ENCODE measurements at regions not wholly inside any gene's neighbourhood (a gene's known extent, or its start where the extent isn't known, plus 50 kb on each side); places are given as distances from the start of the nearest gene placed in this dataset.
"Not testable (repeated sequence)": the region's sequence is repeated elsewhere in the genome, so short reads cannot be mapped to it uniquely, and the experiment has no call there.

DNA sequence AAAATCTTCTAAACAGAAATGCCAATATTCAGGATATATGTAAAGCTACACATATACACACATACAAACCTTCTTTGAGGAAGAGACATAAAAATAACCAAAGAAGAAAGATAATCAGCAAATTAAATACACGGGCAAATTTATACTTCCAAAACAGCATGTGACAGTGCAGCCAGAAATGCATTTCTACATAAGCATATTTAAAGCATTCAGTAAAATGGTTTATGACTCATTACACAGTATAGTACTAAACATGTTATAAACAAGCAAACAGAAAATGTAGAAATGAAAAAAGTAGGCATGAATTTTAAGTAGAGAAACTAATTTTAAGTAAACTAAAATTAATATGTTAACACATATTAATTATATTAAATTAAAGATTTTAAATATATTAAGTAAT, 1717.2 kb downstream of the OTOL1 start:
- no peak for DNase-seq (ENCODE audit: low spot score)

DNA sequence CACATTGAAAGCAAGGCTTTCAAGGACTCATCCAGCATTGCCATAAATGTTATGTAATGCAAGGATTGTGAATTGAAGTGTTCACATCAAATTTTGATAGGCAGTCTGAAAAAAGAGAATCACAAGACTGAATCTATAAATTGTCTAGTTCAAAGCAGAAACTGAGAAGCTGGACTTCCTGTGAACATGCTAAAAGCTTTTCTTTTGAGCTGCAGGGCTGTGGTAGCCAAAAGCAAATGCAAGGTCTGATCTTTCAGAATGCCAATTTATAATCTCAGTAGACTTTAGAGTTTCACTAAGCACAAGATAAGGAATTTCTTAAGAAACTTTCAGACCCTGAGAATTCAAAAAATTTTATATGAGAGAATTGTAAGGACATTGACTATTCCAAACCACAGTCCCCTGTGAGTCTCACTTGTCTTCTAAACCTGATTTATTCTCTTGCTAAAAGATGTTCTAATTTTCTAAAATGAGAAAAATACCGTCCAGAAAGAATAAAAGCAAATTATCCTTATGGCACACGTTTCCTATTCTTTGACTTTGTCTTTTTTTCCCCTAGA, 1700.3 kb downstream of the OTOL1 start:
- DNase-seq (ENCODE audit: low spot score): no peak

DNA sequence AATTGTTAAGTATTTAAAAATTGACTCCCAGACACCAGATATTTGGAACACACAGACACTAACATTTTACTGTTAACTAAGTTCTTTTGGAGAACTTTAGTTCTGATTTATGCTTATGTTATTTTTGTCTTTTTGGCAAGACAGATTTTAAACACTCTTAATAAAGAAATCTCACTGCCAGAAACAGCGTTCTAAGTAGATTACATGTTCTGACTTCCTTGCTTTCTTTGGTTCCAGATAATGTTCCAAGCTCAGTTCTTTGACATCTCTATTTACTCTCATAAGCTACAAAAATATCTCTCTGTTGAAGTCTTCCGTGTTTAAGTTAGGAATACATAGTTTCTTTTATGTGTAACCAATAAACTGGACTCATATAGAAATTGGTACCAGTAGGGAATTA, 1699.6 kb downstream of the OTOL1 start:
- DNase-seq (ENCODE audit: low spot score): no peak

DNA sequence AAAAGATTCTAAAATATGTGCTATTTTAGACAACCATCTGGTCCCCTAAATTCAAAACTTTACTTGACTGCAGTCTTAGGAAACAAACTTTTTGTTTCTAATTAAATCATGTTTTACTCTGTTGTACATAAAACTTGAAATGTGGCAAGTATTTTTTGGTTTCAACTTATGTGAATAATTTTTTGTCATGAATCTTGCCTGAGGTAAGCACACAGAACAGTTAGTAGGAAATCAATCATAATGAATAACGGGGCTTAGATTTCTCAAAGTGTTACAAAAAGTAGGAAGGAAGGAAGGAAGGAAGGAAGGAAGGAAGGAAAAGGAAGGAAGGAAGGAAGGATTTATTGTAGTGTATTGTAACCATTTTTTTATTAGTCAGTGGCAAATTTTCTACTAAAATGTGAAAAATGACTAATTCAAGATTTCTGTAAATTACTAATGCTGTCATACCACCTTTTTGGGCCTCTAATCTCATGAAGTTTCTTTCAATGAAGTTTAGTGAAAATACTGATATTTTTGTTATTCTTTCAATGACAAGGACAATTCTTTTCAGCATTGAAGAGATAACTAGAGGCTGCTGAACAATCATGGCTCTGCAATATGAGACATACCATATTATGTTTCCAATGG, 1689.2 kb downstream of the OTOL1 start:
- DNase-seq (ENCODE audit: low spot score): no peak

DNA sequence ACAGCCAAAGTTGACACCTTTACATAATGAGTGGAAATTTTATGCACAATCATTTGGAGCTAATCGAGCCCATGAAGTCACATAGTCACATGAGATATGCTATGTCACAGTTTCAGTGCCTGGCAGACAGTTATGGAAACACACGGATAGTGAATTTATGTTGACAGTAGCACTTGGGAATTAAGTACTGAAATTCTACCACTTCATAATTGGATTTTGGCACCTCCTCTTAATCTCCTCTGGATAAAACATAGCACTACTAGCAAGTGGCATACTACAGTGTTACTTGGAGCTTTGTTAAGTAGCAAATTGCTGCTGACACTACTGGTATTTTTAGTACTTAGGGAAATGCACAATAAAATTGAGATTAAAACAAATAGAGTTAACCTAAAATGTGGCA, 1679.4 kb downstream of the OTOL1 start:
- no peak for DNase-seq (ENCODE audit: low spot score)

DNA sequence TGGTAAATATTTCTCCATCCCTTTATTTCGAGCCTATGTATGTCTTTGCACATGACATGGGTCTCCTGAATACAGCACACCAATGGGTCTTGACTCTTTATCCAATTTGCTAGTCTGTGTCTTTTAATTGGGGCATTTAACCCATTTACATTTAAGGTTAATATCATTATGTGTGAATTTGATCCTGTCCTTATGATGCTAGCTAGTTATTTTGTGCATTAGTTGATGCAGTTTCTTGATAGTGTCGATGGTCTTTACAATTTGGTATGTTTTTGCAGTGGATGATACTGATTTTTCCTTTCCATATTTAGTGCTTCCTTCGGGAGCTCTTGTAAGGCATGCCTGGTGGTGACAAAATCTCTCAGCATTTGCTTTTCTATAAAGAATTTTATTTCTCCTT, 1675.9 kb downstream of the OTOL1 start:
- DNase-seq (ENCODE audit: low spot score): not testable (repeated sequence)

DNA sequence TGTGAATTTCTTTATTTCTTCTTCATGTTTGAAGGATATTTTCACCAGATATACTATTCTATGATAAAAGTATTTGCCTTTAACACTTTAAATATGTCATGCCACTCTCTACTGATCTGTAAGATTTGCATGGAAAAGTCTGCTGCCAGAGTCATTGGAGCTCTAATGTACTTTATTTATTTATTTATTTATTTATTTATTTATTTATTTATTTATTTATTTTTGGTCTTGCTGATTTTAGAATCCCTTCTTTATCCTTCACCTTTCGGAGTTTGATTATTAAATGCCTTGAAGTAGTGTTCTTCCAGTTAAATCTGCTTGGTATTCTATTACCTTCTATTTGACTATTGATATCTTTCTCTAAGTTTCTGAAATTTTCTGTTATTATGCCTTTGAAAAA, 1669.6 kb downstream of the OTOL1 start:
- no peak for DNase-seq (ENCODE audit: low spot score)

DNA sequence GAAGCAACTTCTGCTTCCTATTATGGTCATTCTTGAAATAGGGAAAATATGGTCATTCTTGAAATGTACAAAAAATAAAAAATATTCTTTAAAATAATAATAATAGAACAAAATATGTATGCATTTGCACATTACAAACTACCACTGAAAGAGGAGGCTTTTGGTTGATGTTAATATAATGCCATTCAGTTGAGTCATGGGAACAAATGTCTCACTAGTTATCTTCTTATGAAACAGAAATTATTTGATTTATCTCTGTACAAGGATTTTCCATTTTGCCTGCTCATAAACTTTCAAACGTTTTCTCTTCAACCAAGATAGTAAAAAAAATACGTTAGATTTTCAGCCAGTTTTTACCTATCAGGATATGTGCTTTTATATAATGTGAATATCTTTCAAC, 1662.7 kb downstream of the OTOL1 start:
- no peak for DNase-seq (ENCODE audit: low spot score)

DNA sequence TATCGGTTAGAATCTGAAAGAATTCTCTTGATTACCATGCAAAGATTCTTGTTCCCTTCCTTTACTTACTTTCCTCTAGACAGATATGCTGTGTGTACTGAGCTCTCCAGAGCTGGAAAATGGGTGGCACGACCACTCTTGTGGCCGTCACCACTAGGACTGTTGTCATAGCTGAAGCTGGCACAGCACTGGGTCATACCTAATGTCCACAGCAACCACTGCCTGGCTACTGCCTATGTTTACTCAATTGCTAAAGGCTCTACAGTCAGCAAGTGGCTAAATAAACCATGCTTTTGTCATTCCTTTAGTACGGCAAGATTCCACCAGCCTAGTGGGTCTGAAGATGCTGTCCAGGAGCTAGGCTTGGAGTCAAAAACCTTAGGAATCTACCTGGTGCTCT, 1643.0 kb downstream of the OTOL1 start:
- no peak for DNase-seq (ENCODE audit: low spot score)

DNA sequence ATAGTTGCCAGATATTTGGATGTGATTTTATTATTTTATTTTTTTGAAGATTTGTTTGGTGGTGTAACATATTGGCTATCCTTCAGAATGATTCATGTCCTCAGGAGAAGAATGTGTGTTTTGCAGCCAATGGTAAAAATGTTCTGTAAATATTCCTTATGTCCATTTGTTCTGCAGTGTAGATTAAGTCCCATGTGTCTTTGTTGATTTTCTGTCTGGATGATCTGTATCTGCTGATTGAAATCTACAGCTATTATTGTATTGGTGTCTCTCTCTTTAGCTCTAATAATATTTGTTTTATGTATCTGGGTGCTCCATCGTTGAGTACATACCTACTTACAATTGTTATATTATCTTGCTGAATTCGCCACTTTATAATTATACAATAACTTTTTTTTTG, 1641.7 kb downstream of the OTOL1 start:
- DNase-seq (ENCODE audit: low spot score): no peak

DNA sequence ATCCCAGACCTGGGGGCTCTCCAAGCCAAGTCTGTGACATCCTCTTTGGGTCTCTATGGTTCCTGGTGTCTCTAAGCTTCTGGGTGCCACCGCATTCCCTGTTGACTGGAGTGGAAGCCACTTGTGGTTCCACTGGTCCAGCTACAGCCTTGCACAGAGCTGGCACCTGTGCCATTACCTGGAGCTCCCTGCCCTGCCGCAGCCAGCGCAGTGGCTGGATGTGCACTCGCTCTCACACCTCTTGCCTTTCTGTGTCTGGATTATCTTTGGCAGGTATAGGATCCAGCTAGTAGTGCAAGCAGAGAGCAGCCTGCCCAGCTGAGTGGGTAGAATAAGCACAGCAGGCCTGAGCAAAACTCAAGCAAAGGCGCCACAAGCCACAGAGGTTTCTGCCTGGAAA, 1635.5 kb downstream of the OTOL1 start:
- DNase-seq (ENCODE audit: low spot score): no peak

DNA sequence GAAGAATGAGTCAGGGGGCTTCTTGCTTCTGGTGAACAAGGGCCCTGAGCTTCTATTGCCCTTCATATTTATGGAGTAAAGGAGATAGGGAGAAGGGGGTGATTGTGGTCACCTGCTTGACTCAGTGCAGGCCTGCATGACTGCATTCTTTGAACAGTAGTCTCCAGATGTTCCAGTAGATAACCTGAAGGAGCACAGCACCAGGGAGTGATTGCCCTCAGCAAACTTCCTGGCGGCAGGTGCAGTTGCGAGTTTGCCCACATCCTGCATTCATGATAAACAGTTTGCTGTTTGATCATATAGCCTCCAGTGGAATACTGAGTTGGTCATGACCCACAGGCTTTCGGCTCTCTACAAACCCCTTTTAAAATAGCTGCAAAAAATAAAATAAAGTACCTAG, 1632.7 kb downstream of the OTOL1 start:
- DNase-seq (ENCODE audit: low spot score): no peak

DNA sequence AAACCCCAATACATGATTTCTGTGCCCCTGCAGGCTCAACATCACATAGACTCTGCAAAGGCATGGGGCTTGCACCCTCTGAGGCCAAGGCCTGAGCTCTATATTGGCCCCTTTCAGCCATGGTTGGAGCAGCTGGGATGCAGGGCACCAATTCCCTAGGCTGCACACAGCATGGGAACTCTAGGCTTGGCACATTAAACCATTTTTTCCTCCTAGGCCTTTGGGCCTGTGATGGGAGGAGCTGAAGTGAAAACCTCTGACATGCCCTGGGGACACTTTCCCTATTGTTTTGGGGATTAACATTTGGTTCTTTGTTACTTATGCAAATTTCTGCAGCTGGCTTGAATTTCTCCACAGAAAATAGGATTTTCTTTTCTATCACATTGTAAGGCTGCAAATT, 1629.5 kb downstream of the OTOL1 start:
- no peak for DNase-seq (ENCODE audit: low spot score)
